ENCODE measurements at regions not wholly inside any gene's neighbourhood (a gene's known extent, or its start where the extent isn't known, plus 50 kb on each side); places are given as distances from the start of the nearest gene placed in this dataset.

- no peak for TF ChIP-seq CTCF (IDR thresholded peaks at IDR 0.05)
These were observed 480.2 kb upstream of the SPTLC3 start for GRCh38 chr20:12528591-12529041.

GRCh38 chr20:12531626-12532025, 477.1 kb upstream of the SPTLC3 start:
- no peaks in the 10 kb centered on the region for H3K79me2 ChIP-seq
- no peak overlapping the region for H3K27ac ChIP-seq
- H3K4me2 ChIP-seq (ENCODE audit: low read length): no peak overlapping the region
- H3K4me1 ChIP-seq: no peaks in the 10 kb centered on the region
- no peak overlapping the region for H3K9ac ChIP-seq
- TF ChIP-seq CTCF (IDR thresholded peaks at IDR 0.05): no peak
- H3K9me3 ChIP-seq (ENCODE audit: control insufficient read depth, low read length): no peaks in the 10 kb centered on the region
- H3K36me3 ChIP-seq (ENCODE audit: control insufficient read depth, insufficient read depth, low read length): no peaks in the 10 kb centered on the region
- H3K4me3 ChIP-seq (ENCODE audit: low read depth, low read length): no peak overlapping the region
- H2AFZ ChIP-seq: no peak overlapping the region
- H3K27me3 ChIP-seq (ENCODE audit: control insufficient read depth, insufficient read depth, low read length): no peaks in the 10 kb centered on the region

More at GRCh38 chr20:12528591-12529041, 480.2 kb upstream of the SPTLC3 start:
- H3K4me2 ChIP-seq (ENCODE audit: low read length): no peak overlapping the region
- H3K9ac ChIP-seq: no peak overlapping the region
- H3K27ac ChIP-seq: no peak overlapping the region
- no peaks in the 10 kb centered on the region for H3K9me3 ChIP-seq (ENCODE audit: control insufficient read depth, low read length)
- H3K4me1 ChIP-seq: no peaks in the 10 kb centered on the region
- H3K36me3 ChIP-seq (ENCODE audit: control insufficient read depth, insufficient read depth, low read length): no peaks in the 10 kb centered on the region
- H3K79me2 ChIP-seq: no peaks in the 10 kb centered on the region
- no peak overlapping the region for H3K4me3 ChIP-seq (ENCODE audit: low read depth, low read length)
- H2AFZ ChIP-seq: peak overlapping the region; percentile 51
- H3K27me3 ChIP-seq (ENCODE audit: control insufficient read depth, insufficient read depth, low read length): no peaks in the 10 kb centered on the region

GRCh38 chr20:12535316-12535715, 473.5 kb upstream of the SPTLC3 start:
- H2AFZ ChIP-seq: no peak overlapping the region

GRCh38 chr20:12535770-12536169, 473.0 kb upstream of the SPTLC3 start:
- Histone ChIP-seq H3K4me1 (no peaks in the 10 kb centered on the region), H2AFZ (no peak overlapping the region), H3K27ac (no peak overlapping the region), H3K4me2 (ENCODE audit: low read length) (no peak overlapping the region), H3K79me2 (no peaks in the 10 kb centered on the region), H3K9me3 (ENCODE audit: control insufficient read depth, low read length) (no peaks in the 10 kb centered on the region), H3K9ac (no peak overlapping the region), H3K27me3 (ENCODE audit: control insufficient read depth, insufficient read depth, low read length) (no peaks in the 10 kb centered on the region), H3K36me3 (ENCODE audit: control insufficient read depth, insufficient read depth, low read length) (no peaks in the 10 kb centered on the region), H3K4me3 (ENCODE audit: low read depth, low read length) (no peak overlapping the region)
- TF ChIP-seq CTCF (IDR thresholded peaks at IDR 0.05): no peak

More at GRCh38 chr20:12535316-12535715, 473.5 kb upstream of the SPTLC3 start:
- no peak for TF ChIP-seq CTCF (IDR thresholded peaks at IDR 0.05)
- Histone ChIP-seq H3K79me2 (no peaks in the 10 kb centered on the region), H3K9me3 (ENCODE audit: control insufficient read depth, low read length) (no peaks in the 10 kb centered on the region), H3K4me1 (no peaks in the 10 kb centered on the region), H3K9ac (no peak overlapping the region), H3K36me3 (ENCODE audit: control insufficient read depth, insufficient read depth, low read length) (no peaks in the 10 kb centered on the region), H3K4me2 (ENCODE audit: low read length) (no peak overlapping the region), H3K4me3 (ENCODE audit: low read depth, low read length) (no peak overlapping the region), H3K27ac (no peak overlapping the region), H3K27me3 (ENCODE audit: control insufficient read depth, insufficient read depth, low read length) (no peaks in the 10 kb centered on the region)

- TF ChIP-seq CTCF (IDR thresholded peaks at IDR 0.05): no peak
- Histone ChIP-seq H3K27ac (no peak overlapping the region), H3K9ac (no peak overlapping the region), H3K4me2 (ENCODE audit: low read length) (no peak overlapping the region), H3K36me3 (ENCODE audit: control insufficient read depth, insufficient read depth, low read length) (no peaks in the 10 kb centered on the region), H3K4me1 (no peaks in the 10 kb centered on the region), H3K79me2 (no peaks in the 10 kb centered on the region), H3K4me3 (ENCODE audit: low read depth, low read length) (no peak overlapping the region), H2AFZ (no peak overlapping the region), H3K9me3 (ENCODE audit: control insufficient read depth, low read length) (no peaks in the 10 kb centered on the region), H3K27me3 (ENCODE audit: control insufficient read depth, insufficient read depth, low read length) (no peaks in the 10 kb centered on the region)
These were observed 454.3 kb upstream of the SPTLC3 start for GRCh38 chr20:12554426-12554825.
